ELF-1 (cell line): ENCODE measurements at regions not wholly inside any gene's neighbourhood (a gene's known extent, or its start where the extent isn't known, plus 50 kb on each side); places are given as distances from the start of the nearest gene placed in this dataset.

ENCODE experiments used
- DNase-seq: peaks from one replicate; pipeline ENCODE4 v3.0.0-alpha.2; 2016; ENCODE audit warnings: low read depth, low spot score

DNA sequence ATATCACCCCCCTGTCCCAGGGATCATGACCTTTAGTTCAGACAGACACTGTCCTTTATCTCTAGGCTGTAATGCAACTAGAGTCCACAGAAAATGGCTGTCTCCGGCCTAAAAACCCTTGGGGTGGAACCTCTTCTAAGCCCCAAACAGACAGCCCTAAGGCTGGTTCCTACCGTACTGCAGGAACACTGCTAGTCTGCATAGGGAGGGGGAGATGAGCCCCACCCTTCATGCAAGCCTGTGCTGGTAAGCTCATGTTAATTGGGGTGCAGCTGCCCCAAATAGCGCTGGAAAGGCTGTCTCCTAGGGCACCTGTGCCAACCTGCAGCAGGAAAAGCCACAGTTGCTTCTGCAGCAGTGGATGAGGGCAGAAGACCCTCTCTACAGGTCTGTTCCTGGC is 252.1 kb upstream of the MDFIC2 start:
- no peak for DNase-seq

GRCh38 chr3:70561796-70562195 is 249.4 kb upstream of the MDFIC2 start:
- no peak for DNase-seq

GRCh38 chr3:70558956-70559355 is 246.5 kb upstream of the MDFIC2 start:
- no peak for DNase-seq

DNA sequence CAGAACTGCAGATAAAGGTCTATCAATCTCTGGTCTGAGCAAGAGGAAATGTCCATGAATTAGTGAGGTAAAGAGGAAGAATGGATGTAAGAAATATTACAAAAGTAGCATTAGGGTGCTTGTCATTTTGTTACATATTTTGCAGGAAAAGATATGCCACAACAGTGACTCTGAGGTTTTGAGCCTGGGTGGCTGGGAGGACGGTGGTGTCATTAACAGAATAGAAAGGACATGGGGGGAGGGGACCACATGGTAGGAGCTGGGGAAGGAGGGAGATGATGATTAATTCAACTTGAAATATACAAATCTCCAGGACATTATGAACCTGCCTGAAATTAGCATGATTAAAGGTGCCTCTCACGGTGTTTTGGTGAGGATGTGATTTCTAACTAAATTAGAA is 245.5 kb upstream of the MDFIC2 start:
- DNase-seq, result no peak

- DNase-seq, result no peak
Observed at GRCh38 chr3:70556056-70556455, 243.6 kb upstream of the MDFIC2 start.

GRCh38 chr3:70554170-70554569 is 241.7 kb upstream of the MDFIC2 start:
- DNase-seq, result no peak

DNA sequence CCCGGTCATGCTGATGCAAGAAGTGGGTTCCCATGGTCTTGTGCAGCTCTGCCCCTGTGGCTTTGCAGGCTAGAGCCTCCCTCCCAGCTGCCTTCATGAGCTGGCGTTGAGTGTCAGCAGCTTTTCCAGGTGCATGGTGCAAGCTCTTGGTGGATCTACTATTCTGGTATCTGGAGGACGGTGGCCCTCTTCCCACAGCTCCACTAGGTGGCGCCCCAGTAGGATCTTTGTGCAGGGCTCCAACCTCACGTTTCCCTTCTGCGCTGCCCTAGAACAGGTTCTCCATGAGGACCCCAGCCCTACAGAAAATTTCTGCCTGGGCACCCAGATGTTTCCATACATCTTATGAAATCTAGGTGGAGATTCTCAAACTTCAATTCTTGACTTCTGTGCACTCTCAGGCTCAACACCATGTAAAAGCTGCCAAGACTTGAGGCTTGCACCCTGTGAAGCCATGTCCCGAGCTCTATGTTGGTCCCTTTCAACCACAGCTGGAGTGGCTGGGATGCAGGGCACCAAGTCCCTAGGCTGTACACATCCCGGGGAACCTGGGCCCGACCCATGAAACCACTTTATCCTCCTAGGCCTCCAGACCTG is 238.4 kb upstream of the MDFIC2 start:
- DNase-seq, result peak; percentile 24

DNA sequence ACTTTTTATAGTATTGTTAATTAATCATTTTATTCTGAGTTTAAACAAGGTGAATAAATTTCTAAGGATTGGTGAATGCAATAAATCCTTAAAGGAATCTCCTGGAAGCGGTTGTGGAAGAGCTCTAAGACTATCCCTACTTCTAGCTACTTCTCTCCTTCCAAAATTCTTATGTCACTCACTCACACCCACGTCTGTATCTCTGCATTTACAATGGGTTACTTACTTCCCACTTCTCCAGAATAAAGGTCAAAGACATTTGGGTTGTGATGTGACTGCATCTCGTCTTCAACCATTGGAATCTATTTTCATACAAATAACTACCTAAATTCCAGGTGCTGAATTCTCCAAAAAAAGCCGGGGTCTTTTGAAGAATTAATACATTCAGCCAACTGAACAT is 234.2 kb upstream of the MDFIC2 start:
- no peak for DNase-seq

DNA sequence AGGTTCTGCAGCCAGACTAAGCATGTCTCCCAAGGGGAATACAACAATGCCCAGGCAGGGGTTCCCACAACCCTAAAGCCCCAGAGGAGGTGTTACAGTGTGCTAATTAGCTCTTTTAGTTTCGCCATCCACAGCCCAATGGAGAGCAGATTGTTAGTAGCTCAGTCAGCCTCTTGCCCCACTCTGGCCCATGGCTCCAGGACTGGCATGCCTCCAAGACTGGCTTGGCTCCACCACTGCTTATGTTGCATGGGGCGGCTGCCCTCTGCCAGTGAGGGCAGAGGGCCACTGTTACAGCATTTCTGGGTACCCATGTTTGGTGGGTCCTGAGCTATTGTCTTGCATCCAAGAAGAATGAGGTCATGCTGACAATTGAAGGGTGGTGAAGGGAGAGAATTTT is 231.1 kb upstream of the MDFIC2 start:
- no peak for DNase-seq

GRCh38 chr3:70539908-70540307 is 227.5 kb upstream of the MDFIC2 start:
- no peak for DNase-seq

- no peak for DNase-seq
Observed at GRCh38 chr3:70532806-70533205, 220.4 kb upstream of the MDFIC2 start.

DNA sequence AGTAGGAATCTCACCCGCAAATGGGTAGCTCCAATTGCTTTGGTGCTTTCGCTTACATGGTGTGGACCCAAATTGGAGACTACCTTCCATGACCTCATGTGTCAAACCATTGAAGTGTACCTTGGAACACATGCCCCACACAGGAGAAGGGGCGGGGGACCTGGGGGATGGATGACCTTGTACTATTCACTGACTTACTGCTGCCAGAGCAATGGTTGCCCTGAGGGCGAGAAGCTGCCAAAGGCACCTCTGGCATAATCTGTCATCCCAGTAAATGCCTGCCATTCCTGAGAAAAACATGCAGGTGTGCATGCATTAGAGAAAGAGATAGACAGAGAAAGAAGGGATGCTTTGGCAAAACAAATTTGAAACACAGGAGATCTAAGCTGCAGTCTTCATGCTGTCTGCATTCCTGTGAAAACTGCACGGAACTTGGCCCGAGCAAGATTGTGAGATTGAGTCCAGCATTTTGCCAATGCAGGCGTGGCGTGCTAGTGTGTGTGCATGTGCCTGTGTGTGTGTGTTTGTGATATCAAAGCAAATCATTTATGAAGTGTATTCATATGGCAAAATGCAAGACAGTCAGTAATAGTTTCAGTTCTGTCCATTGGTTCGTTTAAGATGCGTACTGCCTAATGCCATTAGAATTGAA is 219.5 kb upstream of the MDFIC2 start:
- DNase-seq, result peak; percentile 74

DNA sequence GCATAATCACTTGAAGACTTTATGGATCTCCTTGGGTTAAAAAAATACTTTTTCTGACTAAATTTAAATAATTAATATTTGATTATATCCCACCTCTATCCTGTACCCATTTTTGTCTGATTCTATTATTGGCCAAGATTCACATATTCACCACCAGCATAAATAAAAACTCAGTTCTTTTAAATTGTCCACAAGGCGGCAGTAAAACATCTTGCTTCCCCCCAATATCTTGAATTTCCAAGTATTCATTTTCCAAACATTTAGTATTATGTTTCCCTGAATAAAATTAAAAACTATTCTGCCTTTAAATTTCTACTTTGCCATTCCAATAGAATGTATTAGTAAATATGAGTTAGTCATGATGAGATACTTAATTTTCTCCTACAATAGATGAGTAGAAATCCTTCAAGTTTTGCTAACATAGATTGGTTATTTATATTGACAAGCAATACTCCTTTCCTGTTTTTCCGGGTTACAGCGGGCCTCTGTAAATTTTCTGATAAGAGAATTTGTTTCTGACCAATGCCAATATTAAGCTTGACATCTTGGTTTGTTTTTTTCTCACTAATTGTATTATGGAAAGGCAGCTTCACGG is 218.7 kb upstream of the MDFIC2 start:
- DNase-seq, result peak; percentile 6

DNA sequence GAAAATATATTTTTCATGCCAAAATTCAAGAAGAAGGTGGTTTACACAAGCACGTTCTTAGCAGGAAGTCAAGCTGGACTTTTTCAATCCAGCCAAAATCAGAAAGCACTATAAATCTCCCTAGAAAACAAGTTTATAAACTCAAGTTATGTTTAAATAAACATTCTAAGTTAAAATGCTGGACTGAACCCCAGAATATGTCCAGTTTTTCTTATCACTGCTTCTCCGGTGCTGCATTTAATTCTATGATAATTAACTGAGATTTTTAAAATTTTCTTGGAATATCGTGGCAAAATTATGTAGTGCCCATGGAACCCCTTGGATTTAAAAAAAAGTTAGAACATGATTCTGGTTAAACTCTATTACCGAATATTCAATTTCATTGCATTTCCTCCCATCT is 218.2 kb upstream of the MDFIC2 start:
- no peak for DNase-seq

DNA sequence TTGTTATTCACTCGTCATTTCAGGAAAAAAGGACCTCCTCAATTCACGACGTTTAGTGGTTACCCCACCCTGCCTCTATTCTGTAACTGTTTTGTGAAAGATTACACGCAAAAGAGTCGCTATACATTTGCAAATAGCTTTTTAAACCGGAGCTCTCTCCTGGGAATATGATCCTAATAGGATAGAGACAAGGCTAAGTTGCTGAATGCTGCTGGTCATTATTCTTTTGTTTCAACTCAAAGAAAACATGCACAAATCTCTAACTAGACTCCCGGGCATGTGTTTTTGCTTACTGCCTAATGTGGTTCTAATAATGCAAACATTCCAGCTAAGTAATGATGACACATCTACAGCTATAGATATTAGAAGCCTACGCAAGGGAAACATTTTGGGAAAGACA is 214.6 kb upstream of the MDFIC2 start:
- DNase-seq, result no peak

- DNase-seq, result no peak
Observed at GRCh38 chr3:70519913-70520659, 207.6 kb upstream of the MDFIC2 start.

GRCh38 chr3:70519026-70519425 is 206.6 kb upstream of the MDFIC2 start:
- no peak for DNase-seq

- DNase-seq, result no peak
Observed at GRCh38 chr3:70518356-70518755, 205.9 kb upstream of the MDFIC2 start.

- no peak for DNase-seq
Observed at GRCh38 chr3:70517124-70517890, 204.9 kb upstream of the MDFIC2 start.

- DNase-seq, result no peak
Observed at GRCh38 chr3:70516076-70516475, 203.6 kb upstream of the MDFIC2 start.

- DNase-seq, result no peak
Observed at GRCh38 chr3:70507486-70507885, 195.0 kb upstream of the MDFIC2 start.

DNA sequence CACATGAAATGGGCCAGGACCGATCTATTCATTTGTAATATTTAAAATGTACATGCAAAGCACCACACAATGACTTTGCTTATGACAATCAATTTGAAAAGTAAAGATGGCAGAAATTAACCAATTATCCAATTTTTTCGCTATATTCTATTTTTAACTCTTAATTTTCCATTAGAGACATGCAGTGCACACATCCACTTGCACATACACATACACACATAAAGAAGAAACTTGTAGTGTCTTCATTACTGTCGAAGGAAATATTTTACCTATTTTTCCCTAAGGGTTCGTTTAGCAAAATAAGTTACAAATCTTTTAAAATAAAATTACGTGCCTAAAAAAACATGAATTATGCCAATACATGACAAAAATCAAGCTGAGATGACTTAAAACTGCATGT is 194.3 kb upstream of the MDFIC2 start:
- no peak for DNase-seq
